ENCODE measurements at regions not wholly inside any gene's neighbourhood (a gene's known extent, or its start where the extent isn't known, plus 50 kb on each side); places are given as distances from the start of the nearest gene placed in this dataset.
"Not testable (repeated sequence)": the region's sequence is repeated elsewhere in the genome, so short reads cannot be mapped to it uniquely, and the experiment has no call there.

DNA sequence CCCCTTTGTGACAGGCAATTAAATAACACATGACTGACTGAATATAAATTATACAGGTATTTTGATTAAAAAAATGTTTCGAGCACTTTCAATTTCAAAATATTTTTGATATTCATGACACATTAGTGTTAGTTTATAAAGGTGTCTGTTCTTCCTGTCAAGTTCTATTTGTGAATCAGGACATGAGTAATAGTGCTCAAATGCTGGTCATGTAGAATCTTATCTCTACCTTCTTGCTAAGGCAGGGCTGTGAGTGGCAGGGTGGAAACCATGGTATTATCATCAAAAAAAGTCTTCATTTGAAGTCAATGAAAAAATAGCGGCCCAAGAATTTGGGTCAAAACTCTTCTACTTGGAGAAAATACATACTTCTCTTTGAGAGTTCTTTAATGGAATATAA is 250.2 kb downstream of the DACT1 start:
- DNase-seq (ENCODE audit: low spot score): no peak

GRCh38 chr14:58898655-58899316 is 261.0 kb downstream of the DACT1 start:
- peak; percentile 49 for DNase-seq (ENCODE audit: low spot score)

DNA sequence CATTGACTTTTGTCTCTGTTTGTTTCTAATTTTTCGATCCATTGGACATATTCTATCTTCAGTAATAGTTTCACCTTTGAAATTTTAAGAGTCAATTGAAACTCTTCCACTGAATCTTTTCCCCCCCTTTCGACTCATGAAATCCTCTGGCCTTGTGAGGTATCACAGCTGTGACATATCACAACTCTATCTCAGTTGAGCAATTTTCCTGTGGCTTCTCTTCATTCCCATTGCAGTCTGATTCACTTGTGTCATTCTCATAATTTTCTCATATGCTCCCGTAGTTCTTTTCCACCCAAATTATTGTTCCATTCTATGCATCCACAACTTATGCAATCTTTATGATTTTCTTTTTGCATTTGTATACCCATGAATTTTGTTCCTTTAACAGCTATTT is 261.6 kb downstream of the DACT1 start:
- peak; percentile 36 for DNase-seq (ENCODE audit: low spot score)

DNA sequence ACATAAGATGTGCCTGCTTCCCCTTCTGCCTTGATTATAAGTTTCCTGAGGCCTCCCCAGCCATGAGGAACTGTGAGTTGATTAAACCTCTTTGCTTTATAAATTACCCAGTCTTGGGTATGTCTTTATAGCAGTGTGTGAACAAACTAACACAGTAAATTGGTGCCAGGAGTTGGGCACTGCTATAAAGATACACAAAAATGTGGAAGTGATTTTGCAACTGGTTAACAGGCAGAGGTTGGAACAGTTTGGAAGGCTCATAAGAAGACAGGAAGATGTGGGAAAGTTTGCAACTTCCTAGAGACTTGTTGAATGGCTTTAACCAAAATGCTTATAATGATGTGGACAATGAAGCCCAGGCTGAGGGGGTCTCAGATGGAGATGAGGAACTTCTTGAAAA is 264.1 kb downstream of the DACT1 start:
- DNase-seq (ENCODE audit: low spot score): no peak

GRCh38 chr14:58904776-58905175 is 267.0 kb downstream of the DACT1 start:
- DNase-seq (ENCODE audit: low spot score): no peak

GRCh38 chr14:58907803-58908202 is 270.0 kb downstream of the DACT1 start:
- DNase-seq (ENCODE audit: low spot score): no peak

DNA sequence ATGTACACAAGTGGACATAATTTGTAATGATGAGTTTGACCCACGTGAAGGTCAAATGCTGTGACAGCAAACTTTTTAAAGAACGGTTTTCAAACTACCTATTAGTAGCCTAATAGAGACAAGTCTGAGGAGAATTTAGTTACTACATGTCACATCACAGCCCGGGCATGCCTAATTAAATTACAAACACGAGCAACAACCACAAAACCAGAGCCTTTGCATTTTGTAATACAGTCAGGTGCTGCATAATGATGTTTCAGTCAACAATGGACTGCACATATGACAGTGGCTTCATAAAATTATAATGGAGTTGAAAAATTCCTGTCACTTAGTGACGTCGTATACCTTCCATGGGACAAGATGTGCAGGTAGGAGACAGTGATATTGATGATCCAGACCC is 274.5 kb downstream of the DACT1 start:
- DNase-seq (ENCODE audit: low spot score): no peak

DNA sequence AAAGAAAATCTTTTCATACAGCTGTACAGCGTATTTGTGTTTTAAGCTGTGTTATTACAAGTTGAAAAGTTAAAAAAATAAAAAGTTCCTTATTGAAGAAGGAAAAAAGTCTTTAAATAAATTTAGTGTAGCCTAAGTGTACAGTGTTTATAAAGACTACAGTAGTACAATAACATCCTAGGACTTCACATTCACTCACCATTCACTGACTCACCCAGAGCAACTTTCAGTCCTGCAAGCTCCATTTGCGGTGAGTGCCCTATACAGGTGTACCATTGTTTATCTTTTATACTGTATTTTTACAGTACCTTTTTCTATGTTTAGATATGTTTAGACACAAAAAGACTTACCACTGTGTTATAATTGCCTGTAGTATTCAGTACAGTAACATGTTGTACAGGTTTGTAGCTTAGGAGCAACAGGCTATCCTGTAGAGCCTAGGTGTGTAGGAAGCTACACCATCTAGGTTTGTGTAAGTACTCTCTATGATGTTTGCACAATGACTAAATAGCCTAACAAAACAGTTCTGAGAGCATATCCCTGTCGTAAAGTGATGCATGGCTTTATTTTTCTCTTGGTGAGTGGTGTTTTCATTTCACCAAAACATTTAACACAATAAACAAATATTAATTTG is 275.2 kb downstream of the DACT1 start:
- DNase-seq (ENCODE audit: low spot score): no peak

DNA sequence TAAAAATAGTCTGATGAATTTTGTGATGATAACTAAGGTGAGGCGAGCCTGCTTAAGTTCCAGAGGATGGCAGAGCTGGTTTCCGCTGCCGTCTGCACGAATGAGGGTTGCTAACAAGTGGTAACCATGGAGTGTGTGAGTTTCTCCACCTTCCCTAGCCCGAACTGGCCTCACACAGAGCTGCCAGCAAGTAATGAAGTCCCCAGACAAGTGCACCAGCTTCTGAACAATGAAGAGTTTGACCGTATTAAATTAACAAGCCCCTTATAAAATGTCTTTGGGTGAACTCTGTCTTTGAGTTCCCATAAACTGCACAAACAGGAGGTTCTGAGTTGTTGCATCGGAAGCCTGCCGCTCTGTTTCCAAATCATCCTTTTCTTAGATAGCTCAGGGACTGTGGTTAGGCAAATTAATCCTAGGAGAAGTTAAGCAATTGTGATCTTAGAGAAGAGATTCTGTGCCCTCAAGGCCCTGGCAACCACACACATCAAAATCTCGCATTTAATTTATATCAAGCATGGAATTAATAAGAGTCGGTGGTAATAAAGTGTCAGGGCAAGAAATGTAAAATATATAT is 274.1 kb upstream of the DAAM1 start:
- no peak for DNase-seq (ENCODE audit: low spot score)

DNA sequence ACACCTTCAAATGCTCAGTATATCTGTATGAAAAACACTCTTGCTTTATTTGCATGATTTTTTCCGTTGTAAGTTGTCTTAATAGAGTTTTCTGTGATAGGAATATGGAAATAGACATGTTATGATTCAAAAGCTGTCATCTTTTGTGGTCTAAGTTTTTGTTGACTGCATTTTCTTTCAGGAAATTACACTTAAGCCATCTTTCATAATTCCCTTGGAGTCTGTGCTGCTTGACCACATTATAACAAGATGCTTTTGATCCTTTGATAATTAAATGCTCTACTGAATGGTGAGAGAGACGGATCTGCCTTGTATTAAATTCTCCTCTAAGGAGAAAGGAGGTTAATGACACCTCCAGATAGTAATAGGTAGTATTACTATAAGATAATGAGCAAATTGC is 272.8 kb upstream of the DAAM1 start:
- DNase-seq (ENCODE audit: low spot score): no peak

GRCh38 chr14:58918066-58918738 is 270.3 kb upstream of the DAAM1 start:
- DNase-seq (ENCODE audit: low spot score): peak; percentile 14

GRCh38 chr14:58919217-58919616 is 269.2 kb upstream of the DAAM1 start:
- DNase-seq (ENCODE audit: low spot score): no peak

GRCh38 chr14:58920230-58920629 is 268.2 kb upstream of the DAAM1 start:
- DNase-seq (ENCODE audit: low spot score): no peak

DNA sequence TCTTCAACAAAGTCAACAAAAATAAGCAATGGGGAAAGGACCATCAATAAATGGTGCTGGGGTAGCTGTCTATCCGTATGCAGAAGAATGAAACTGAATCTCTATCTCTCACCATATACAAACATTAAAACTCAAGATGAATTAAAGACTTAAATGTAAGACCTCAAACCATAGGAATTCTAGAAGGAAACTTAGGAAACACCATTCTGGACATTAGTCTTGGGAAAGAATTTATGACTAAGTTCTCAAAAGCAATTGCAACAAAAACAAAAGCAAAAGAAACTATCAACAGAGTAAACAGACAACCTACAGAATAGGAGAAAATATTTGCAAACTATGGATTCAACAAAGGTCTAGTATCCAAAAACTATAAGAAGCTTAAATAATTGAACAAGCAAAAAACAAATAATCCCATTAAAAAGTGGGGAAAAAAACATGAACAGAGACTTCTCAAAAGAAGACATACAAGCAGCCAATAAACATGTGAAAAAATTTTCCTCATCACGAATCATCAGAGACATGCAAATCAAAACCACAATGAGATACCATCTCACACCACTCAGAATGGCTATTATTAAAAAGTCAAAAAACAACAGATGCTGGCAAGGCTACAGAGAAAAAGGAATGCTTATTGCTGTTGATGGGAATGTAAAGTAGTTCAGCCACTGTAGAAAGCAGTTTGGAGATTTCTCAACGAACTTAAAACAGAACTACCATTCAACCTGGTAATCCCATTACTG is 266.1 kb upstream of the DAAM1 start:
- not testable (repeated sequence) for DNase-seq (ENCODE audit: low spot score)

DNA sequence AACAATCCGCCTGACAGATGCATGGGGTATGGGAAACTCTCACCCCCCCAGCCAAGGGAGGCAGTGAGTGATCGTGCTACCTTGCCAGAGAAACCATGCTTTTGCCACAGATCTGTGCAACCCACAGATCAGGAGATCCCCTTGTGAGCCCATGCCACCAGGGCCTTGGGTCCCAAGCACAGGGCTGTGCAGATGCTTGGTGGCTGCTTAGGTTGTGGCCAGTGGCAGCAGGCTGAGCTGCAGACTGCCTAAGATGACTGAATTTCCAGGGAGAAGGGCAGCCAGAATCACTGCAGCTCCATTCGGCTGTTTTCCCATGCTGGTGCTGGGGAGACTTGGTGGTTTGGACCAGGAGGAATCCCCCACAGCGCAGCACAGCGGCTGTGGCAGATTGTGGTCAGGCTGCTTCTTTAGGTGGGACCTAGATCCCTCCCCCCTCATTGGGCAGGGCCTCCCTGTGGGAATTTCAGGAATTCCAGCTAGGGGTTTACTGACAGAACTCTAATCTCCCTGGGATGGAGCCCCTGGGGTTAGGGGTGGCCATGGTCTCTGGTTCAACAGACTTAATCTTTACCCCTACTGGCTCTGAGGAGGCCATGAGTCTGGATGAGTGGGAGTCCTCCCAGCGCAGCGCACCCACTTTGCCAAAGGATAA is 264.6 kb upstream of the DAAM1 start:
- DNase-seq (ENCODE audit: low spot score): no peak

DNA sequence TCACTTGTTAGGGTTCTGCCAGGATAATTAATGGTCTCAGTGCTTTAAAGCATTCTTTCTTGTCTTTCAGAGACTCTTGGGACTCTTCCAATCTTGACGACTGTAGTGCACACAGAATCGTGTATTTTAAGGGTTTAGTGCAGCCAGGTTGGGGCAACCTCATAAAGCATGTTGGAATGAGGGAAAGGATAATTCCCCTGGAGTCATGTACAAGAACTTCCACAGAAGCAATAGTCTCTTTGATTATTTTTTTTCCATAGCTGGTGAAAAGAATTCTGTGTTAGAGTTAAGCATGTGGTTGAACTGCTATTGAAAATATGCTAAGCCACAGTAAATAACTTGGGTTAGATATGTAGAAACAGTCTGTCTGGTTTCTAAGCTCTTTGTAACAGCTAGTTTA is 246.8 kb upstream of the DAAM1 start:
- no peak for DNase-seq (ENCODE audit: low spot score)

- peak; percentile 34 for DNase-seq (ENCODE audit: low spot score)
These were observed 246.0 kb upstream of the DAAM1 start for GRCh38 chr14:58942516-58942915.

DNA sequence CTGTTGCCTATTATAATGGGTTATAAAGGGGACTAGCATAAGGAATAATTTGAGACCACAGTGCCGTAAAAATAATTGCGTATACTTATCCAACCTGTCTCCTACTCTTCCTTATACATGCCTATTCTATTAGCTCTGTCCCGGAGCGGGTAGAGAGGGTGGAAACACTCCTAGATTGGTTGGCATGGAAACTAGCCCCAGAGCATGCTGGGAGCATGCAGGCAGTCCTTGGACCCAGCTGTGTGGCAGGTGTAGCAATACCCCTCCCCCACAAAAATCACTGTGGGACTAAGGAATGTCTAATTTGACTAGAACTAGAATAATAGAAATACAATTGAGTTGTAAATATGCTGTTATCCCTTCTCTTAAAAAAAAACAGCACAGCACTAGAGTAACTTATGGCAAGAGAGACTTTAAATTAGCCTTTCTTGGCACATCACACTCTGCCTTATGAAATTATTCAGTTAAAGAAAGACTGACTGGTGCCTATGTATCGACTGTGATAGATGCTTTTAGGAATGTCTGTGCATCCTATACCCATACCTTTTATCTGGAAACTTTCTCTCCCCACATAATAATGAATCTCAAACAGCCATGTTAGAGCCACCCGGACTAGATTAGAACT is 244.0 kb upstream of the DAAM1 start:
- DNase-seq (ENCODE audit: low spot score): no peak

DNA sequence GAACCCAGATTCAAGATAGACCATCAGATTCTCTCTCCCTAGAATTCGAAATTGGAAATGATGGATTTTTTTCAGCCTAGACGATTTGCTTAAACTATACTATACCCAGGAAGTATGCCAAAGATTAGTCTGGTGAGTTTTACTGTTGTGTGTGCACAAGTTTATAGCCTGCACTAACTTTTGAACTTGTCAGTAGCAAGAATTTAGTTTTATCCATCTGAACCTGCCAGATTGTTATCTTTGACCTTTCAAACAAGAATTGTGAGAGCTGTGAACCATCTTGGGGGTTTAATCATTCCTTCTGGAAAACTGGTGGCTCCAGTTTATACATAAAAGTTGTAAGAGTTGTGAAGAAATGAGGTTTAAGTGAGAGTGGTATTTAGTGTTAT is 243.5 kb upstream of the DAAM1 start:
- DNase-seq (ENCODE audit: low spot score): no peak

DNA sequence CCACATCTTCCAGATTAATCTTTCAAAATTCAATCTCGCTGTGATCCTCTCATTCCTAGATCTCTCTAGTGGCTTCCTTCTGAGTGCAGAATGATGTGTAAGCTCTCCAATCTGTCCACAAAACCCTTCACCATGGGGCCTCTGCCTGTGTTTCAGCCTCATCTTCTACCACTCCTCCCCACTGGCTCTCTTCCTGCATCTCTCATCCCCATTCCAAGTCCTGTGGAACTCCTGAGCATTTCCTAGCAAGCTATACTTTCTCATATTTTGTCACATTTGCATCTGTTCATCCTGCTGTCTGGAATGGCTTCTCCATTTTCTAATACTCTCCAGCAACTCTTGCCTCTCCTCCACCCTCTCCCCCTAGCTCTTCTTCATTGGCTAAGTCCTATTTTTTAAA is 242.0 kb upstream of the DAAM1 start:
- no peak for DNase-seq (ENCODE audit: low spot score)

DNA sequence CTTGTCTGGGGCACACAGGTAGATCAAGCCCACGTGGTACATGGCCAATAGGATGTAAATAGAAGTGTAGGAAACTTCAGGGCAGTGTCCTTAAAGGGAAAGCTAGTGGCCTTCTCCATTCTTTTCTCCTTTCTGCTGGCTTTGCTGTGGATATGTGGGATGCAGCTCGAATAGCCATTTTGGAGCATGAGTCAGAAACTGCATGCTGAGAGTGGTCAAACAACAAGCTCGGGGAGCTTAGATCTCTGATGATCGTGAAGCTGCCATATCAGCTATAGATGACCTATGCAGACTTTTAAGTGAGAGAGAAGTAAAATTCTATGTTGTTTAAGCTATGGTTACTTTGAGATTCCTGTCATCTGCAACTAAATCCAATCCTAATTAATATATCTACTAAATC is 241.3 kb upstream of the DAAM1 start:
- DNase-seq (ENCODE audit: low spot score): no peak
